Tongue (tissue), 1 donor: ENCODE measurements at regions not wholly inside any gene's neighbourhood (a gene's known extent, or its start where the extent isn't known, plus 50 kb on each side); places are given as distances from the start of the nearest gene placed in this dataset.
"Not testable (repeated sequence)": the region's sequence is repeated elsewhere in the genome, so short reads cannot be mapped to it uniquely, and the experiment has no call there.

Experiments used
- DNase-seq: peaks from one replicate; pipeline ENCODE4 v3.0.0-alpha.2; 2015

GRCh38 chr1:57551476-57551875 lies 127.6 kb upstream of the DAB1 start:
- DNase-seq: no peak

- no peak for DNase-seq
Measured at GRCh38 chr1:57550092-57550491, 126.2 kb upstream of the DAB1 start.

- no peak for DNase-seq
Measured at GRCh38 chr1:57549300-57549699, 125.4 kb upstream of the DAB1 start.

- DNase-seq: no peak
Measured at GRCh38 chr1:57546549-57547330, 122.9 kb upstream of the DAB1 start.

DNA sequence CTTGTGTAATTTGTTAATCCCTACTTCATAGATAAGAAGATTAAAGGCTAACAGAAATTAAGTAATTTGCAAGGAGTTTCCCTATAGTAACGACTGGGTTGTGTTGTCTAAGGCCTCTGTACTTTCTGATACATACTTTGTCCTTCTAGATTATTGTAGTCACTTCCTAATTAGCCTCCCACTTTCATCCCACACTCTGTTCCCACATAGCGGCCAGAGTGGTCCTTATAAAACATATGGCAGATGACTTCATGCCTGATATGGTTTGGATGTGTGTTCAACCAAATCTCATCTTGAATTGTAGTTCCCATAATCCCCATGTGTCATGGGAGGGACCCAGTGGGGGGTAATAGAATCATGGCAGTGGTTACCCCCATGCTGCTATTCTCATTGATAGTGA lies 120.5 kb upstream of the DAB1 start:
- DNase-seq: no peak

- no peak for DNase-seq
Measured at GRCh38 chr1:57536749-57537423, 113.0 kb upstream of the DAB1 start.

DNA sequence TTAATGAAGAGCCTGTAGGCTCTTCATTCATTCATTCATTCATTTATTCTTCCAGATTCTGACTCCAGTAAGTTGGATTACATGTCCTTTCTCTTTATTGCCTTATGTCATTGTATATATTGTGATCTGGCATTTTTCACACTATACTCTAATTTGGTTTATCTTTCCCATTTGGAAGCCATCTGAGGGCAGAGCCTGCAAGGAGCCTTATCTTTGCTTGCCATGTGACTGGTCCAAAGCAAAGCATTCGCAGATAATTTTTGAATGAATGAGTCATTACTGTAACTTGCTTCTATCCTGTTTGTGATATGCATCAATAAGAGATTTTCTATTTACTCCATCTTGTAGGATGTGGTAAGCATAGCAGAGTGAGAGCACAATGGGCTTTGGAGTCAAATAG lies 108.4 kb upstream of the DAB1 start:
- DNase-seq: no peak

GRCh38 chr1:57530911-57531260 lies 107.0 kb upstream of the DAB1 start:
- DNase-seq: not testable (repeated sequence)

DNA sequence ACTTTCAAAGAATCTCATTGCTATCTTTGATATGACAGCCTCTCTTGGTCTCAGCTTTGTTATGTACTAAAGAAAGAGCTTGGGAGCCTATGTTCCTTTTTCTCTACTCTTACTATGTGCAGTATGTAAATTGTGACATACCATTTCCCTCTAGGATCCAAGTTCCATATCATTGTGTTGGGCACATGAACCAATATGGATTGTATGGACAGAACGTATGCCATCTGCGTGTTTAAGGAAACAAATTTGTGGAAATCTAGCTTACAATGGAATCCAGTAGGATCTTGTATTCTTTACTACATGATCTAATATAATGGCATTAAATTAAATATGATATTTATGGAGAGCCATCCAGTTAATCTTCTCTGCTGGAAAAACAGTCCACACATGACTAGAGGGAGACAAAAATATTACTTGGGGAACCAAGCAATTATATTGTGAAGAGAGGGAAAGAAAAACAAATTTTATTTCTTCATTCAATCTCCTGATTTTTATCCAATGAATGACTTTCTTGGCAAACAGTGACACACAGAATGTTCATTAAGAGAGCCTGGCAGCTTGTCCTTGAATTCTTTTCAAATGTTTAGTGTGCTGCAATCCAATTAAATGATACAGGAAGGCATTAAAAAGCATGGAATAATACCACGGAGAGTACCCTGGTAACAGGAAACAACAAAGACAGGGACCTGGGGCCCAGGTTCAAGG lies 106.5 kb upstream of the DAB1 start:
- no peak for DNase-seq

DNA sequence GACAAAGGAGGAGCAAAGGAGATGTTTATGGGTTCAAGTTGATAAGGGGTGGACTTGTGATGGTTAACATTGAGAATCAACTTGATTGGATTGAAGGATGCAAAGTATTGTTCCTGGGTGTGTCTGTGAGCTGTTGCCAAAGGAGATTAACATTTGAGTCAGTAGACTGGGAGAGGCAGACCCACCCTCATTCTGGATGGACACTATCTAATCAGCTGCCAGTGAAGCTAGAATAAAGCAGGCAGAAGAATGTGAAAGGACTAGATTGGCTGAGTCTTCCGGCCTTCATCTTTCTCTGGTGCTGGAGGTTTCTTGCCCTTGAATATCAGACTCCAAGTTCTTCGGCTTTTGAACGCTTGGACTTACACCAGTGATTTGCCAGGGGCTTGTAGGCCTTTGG lies 98.7 kb upstream of the DAB1 start:
- no peak for DNase-seq

DNA sequence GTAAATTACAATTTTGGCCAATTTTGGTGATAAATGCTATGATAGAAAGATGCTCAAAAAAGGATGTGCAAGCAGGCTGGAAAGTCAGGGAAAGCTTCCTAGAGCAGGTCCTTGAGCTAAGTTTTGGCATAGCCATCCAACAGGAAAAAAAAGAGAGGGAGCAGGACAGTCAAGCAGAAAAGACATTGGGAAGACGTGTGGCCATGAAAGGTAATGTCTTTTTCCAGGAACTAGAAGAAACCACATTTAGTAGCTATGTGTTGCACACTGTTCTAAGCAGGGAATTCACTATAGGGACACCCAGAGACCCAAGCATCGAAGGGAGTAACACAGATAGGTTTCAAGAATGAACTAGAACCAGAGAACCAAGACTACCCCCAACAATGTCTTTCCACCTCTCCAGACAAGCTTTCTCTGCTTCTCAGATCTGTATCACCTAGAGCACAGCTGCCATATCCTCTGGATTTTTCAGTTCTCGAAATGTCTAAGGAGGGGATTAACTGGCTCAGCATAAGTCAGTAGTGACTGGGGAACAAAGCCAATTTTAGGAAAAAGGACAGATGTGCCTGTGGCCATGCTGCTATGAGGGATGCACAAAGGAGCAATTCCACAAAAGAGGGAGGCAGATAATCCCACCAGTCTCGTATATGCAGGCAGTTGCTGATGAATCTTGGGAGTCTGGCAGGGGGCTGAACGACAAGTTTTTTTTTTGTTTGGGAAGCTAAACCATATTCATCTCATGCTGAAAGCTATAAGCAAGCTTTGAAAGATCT lies 97.1 kb upstream of the DAB1 start:
- DNase-seq: peak; percentile 20

DNA sequence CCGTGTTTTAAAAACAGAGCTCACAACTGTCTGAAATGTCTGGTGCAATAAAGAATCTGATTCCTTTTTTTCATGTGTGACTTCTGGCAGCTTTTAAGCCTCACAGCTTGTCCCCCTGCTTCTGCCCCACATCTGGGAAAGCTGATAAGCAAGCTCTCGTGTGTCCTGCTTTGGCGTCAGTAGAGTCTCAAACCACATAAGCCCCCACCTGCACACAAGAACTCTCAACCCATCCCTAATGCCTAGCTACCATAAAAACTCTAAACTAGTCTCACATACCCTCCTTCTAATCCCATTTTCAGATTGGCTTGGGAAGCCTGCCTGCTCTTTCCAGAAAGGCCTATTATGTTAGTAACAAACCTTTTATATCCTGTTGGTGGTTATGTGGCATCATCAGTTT lies 94.6 kb upstream of the DAB1 start:
- DNase-seq: no peak

DNA sequence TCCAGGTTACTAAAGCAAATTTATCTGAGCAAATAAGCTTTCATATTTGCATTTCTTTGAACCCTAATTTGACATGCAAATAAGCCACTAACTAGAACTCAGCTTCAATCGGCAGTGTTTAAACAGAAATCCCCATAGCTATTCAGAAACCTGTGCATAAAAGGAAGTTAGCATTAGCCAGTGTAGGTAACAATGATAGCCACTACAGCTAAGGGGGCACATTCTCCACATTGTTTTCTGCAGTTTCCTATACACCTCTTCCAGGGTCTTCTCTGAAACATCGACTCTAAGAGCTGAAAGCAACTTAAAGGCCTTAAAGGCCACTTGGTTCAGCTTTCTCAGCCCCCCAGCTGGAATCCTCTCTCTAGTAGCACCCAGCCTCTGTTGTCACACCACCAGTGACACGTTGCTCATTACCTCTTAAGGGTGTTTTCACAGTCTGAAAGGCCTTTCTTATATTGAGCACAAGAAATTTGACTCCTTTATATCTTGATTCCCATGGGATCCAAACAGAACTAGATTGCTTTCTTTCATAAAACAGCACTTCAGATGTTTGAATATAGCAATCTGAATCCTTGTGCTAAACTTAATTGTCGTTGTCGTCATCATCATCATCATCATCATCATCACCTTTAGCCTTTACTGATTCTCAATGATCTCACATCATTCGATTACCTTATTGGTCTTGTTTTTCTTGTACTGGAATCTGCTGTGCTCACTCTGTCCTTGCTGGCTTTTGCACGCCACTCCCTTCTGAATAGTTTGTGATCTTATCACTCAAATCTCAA lies 93.9 kb upstream of the DAB1 start:
- no peak for DNase-seq

GRCh38 chr1:57512386-57512785 lies 88.5 kb upstream of the DAB1 start:
- no peak for DNase-seq

- DNase-seq: no peak
Measured at GRCh38 chr1:57506941-57507340, 83.1 kb upstream of the DAB1 start.

DNA sequence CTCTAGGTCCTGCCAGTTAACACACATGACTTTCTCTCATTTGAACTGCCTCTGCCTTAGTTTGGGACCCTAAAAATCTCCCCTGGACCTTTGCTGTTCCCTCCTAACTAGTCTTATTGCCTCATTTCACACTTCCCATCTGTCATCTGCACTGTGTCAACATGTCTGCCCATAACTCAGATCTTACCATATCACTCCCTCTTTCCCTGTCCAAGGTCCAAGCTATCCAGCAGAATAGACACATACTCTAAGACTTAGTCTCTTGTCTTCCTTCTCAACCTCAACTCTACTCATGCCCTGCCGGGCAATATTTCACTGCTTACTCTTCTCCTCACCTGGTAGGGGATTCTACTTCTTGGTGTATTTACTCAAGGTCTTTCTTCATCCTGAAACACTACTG lies 79.5 kb upstream of the DAB1 start:
- DNase-seq: no peak

- DNase-seq: no peak
Measured at GRCh38 chr1:57500136-57500830, 76.4 kb upstream of the DAB1 start.

- no peak for DNase-seq
Measured at GRCh38 chr1:57494530-57495079, 70.7 kb upstream of the DAB1 start.

GRCh38 chr1:57492586-57493226 lies 68.8 kb upstream of the DAB1 start:
- DNase-seq: no peak

DNA sequence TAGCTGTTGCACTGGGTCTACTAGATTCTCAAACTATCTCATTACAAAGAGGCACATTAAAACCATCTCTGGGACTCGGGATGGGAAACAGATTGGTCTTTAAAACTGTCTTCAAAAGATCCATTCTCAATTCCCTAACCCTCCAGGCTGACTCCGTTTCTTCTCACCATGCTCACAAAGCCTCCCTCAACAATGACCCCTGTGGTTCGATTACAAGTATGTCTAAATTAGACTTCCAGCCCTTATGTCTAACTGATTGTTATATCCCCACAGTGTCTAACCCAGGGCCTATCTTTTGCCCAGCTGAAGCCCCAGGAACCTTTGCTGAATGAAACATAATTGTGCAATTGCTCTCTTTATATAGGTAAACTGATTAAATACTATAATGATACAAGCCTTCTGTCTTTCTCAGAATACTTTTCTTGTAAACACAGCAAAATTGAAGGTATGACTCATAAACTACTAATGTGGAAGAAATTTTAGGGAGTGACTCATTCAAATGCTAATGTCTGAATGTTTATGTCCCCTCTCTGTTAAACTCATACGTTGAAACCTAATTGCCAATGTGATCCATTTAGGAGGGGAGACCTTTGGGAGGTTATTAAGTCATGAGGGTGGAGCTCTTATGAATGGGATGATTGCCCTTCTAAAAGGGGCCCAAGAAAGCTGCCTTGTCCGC lies 65.6 kb upstream of the DAB1 start:
- no peak for DNase-seq
